ENCODE measurements at regions not wholly inside any gene's neighbourhood (a gene's known extent, or its start where the extent isn't known, plus 50 kb on each side); places are given as distances from the start of the nearest gene placed in this dataset.

DNA sequence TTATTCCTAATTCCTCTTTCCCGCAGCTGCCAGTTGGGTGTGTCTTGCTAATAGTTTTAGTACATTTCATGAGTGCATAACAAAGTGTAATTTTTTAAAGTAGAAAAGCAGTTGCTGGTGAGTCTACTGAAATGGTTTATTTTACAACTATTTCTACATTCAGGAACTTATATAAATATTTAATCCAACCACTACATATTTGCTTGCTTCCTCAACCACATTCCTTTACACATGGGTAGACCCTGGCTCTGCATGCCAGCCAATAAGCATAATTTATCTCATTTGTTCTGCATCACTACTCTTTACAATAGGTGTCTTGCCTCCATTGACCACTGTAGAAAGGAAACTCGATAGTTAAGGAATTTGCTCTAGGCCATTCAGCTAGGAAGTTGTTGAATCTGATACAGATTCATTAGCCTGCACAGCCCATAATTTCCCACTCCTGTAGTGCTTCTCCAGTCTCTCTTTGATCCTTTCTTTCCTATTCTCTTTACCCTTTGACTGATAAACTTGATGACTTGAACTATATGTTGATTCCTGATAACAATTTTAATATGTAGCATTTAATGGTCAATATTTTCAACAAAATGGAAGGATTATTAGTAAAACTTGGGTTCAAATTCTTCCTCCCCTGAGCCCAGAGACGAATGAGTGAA lies 342.5 kb upstream of the ACTBL2 start (continued):
- TF ChIP-seq SIN3A (IDR thresholded peaks at IDR 0.05; ENCODE audit: borderline replicate concordance, low read depth, low read length) (no peak), RXRA (IDR thresholded peaks at IDR 0.05; ENCODE audit: borderline replicate concordance, low read depth) (no peak), POLR2AphosphoS5 (IDR thresholded peaks at IDR 0.05; ENCODE audit: low read depth, low read length) (no peak), FOXM1 (IDR thresholded peaks at IDR 0.05; ENCODE audit: low read depth) (peak; percentile 74), TCF12 (IDR thresholded peaks at IDR 0.05) (peak; percentile 74), NFIC (IDR thresholded peaks at IDR 0.05; ENCODE audit: borderline replicate concordance) (peak; percentile 72; the same call in 1 of the 2 replicates)
- TF ChIP-seq, protein P1, sequence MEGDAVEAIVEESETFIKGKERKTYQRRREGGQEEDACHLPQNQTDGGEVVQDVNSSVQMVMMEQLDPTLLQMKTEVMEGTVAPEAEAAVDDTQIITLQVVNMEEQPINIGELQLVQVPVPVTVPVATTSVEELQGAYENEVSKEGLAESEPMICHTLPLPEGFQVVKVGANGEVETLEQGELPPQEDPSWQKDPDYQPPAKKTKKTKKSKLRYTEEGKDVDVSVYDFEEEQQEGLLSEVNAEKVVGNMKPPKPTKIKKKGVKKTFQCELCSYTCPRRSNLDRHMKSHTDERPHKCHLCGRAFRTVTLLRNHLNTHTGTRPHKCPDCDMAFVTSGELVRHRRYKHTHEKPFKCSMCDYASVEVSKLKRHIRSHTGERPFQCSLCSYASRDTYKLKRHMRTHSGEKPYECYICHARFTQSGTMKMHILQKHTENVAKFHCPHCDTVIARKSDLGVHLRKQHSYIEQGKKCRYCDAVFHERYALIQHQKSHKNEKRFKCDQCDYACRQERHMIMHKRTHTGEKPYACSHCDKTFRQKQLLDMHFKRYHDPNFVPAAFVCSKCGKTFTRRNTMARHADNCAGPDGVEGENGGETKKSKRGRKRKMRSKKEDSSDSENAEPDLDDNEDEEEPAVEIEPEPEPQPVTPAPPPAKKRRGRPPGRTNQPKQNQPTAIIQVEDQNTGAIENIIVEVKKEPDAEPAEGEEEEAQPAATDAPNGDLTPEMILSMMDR (IDR thresholded peaks at IDR 0.05): no peak
- TF ChIP-seq, protein P2, sequence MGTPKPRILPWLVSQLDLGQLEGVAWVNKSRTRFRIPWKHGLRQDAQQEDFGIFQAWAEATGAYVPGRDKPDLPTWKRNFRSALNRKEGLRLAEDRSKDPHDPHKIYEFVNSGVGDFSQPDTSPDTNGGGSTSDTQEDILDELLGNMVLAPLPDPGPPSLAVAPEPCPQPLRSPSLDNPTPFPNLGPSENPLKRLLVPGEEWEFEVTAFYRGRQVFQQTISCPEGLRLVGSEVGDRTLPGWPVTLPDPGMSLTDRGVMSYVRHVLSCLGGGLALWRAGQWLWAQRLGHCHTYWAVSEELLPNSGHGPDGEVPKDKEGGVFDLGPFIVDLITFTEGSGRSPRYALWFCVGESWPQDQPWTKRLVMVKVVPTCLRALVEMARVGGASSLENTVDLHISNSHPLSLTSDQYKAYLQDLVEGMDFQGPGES (IDR thresholded peaks at IDR 0.05; ENCODE audit: low read depth, low read length): no peak

DNA sequence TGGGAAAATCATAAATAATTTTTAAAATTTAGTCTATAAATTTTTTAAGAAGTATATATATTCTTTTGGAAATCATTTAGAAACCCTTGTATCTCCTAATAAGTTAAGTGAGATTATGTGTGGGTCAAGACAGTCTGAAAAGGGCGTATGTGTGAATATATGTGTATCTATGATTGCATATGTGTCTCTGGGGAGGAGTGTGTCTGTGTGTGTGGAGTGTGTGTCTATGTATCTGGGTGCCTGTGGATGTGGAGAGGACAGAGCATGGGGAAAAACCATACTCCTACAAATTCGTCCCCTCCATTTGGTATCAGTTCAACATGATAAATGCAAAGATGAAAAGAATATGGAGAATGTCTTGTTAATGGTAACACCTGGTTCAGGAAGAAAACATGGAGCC lies 342.0 kb upstream of the ACTBL2 start:
- Histone ChIP-seq H3K27ac (ENCODE audit: low read depth in 2 of 2, low read length in 1 of 2) (peak overlapping the region; percentile 73 to 76; a peak in 3 of 4 replicates), H3K36me3 (replicated peaks in 1 of 2; ENCODE audit: control insufficient read depth in 1 of 2, insufficient read depth in 2 of 2, low read length in 1 of 2) (peaks cover 0 to 7% of the 10 kb centered on the region in 2 experiments), H3K9me3 (peaks cover 17% of the 10 kb centered on the region; the same call in 1 of the 2 replicates), H3K9me2 (no peaks in the 10 kb centered on the region), H3K4me1 (ENCODE audit: control insufficient read depth in 1 of 2, insufficient read depth in 2 of 2, low read depth in 1 of 2, low read length in 1 of 2) (peaks cover 0 to 4% of the 10 kb centered on the region in 2 experiments; a peak in 2 of 4 replicates), H3F3A (replicated peaks; ENCODE audit: insufficient read depth) (peaks cover 13% of the 10 kb centered on the region), H3K79me2 (ENCODE audit: insufficient read depth) (no peaks in the 10 kb centered on the region), H2AFZ (ENCODE audit: low read depth) (peak overlapping the region; percentile 60; the same call in 1 of the 2 replicates), H3K9ac (peak overlapping the region; percentile 62), H4K20me1 (ENCODE audit: insufficient read depth) (no peaks in the 10 kb centered on the region), H3K4me3 (ENCODE audit: low read depth in 2 of 2, low read length in 1 of 2) (no peak overlapping the region), H3K27me3 (ENCODE audit: insufficient read depth) (no peaks in the 10 kb centered on the region), H3K4me2 (peak overlapping the region; percentile 18; the same call in 1 of the 2 replicates)
- TF ChIP-seq, protein P3, sequence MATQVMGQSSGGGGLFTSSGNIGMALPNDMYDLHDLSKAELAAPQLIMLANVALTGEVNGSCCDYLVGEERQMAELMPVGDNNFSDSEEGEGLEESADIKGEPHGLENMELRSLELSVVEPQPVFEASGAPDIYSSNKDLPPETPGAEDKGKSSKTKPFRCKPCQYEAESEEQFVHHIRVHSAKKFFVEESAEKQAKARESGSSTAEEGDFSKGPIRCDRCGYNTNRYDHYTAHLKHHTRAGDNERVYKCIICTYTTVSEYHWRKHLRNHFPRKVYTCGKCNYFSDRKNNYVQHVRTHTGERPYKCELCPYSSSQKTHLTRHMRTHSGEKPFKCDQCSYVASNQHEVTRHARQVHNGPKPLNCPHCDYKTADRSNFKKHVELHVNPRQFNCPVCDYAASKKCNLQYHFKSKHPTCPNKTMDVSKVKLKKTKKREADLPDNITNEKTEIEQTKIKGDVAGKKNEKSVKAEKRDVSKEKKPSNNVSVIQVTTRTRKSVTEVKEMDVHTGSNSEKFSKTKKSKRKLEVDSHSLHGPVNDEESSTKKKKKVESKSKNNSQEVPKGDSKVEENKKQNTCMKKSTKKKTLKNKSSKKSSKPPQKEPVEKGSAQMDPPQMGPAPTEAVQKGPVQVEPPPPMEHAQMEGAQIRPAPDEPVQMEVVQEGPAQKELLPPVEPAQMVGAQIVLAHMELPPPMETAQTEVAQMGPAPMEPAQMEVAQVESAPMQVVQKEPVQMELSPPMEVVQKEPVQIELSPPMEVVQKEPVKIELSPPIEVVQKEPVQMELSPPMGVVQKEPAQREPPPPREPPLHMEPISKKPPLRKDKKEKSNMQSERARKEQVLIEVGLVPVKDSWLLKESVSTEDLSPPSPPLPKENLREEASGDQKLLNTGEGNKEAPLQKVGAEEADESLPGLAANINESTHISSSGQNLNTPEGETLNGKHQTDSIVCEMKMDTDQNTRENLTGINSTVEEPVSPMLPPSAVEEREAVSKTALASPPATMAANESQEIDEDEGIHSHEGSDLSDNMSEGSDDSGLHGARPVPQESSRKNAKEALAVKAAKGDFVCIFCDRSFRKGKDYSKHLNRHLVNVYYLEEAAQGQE (IDR thresholded peaks at IDR 0.05; ENCODE audit: low read depth, low read length): no peak
- TF ChIP-seq, protein P4, sequence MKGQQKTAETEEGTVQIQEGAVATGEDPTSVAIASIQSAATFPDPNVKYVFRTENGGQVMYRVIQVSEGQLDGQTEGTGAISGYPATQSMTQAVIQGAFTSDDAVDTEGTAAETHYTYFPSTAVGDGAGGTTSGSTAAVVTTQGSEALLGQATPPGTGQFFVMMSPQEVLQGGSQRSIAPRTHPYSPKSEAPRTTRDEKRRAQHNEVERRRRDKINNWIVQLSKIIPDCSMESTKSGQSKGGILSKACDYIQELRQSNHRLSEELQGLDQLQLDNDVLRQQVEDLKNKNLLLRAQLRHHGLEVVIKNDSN (IDR thresholded peaks at IDR 0.05; ENCODE audit: borderline replicate concordance, low read depth): no peak
- no peak for TF ChIP-seq FOXM1 (IDR thresholded peaks at IDR 0.05; ENCODE audit: low read depth)
- TF ChIP-seq GATA2 (CRISPR knock-in tag; IDR thresholded peaks at IDR 0.05): no peak
- TF ChIP-seq RAD21 (IDR thresholded peaks at IDR 0.05; ENCODE audit: low read length): no peak
- no peak for TF ChIP-seq RCOR1 (IDR thresholded peaks at IDR 0.05; ENCODE audit: low read length)
- TF ChIP-seq TCF12 (IDR thresholded peaks at IDR 0.05): no peak
- no peak for TF ChIP-seq SIN3A (IDR thresholded peaks at IDR 0.05; ENCODE audit: borderline replicate concordance, low read depth, low read length)
- TF ChIP-seq ELF1 (IDR thresholded peaks at IDR 0.05): no peak
- no peak for TF ChIP-seq POLR2AphosphoS5 (IDR thresholded peaks at IDR 0.05; ENCODE audit: low read depth, low read length)
- TF ChIP-seq FOSL2 (IDR thresholded peaks at IDR 0.05; ENCODE audit: borderline replicate concordance, low read depth): no peak
- no peak for TF ChIP-seq EP300 (IDR thresholded peaks at IDR 0.05; ENCODE audit: borderline replicate concordance in 1 of 2, low read depth in 1 of 2, low read length in 1 of 2)
- DNase-seq: no peak
- ChIA-PET CTCF (no interaction called here), POLR2A (no interaction called here)
- 90% methylated on average over 2 of the region's 2 CpGs for WGBS (ENCODE audit: low lambda C conversion rate)
